ENCODE measurements at regions not wholly inside any gene's neighbourhood (a gene's known extent, or its start where the extent isn't known, plus 50 kb on each side); places are given as distances from the start of the nearest gene placed in this dataset.
"Not testable (repeated sequence)": the region's sequence is repeated elsewhere in the genome, so short reads cannot be mapped to it uniquely, and the experiment has no call there.

DNA sequence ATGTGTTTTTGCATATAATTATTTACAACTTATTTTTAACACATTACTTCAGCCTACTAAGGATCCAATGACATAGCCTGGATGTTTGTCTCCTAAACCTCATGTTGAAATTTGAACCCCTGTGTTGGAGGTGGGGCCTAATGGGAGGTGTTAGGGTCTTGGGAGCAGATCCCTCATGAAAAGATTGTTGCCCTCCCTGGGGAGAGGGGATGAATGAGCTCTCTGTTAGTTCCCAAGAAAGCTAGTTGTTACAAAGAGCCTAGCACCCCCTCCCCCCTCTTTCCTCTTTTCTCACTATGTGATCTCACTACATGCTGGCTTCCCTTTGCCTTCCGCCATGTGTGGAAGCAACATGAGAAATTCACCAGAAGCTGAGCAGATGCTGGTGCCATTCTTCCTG lies 196.1 kb downstream of the SPATA31A1 start:
- H3K4me1 ChIP-seq (ENCODE audit: insufficient read depth, low read length); H3K27me3 ChIP-seq (ENCODE audit: insufficient read depth, low read length); H2AFZ ChIP-seq (ENCODE audit: low read length); H3K9me3 ChIP-seq (ENCODE audit: low read depth, low read length); H3K79me2 ChIP-seq (ENCODE audit: insufficient read depth, low read length); H3K4me2 ChIP-seq (ENCODE audit: insufficient read depth, low read length); DNase-seq (ENCODE audit: insufficient read length, low spot score, missing footprints); H3K27ac ChIP-seq (ENCODE audit: low read depth, low read length); H3K36me3 ChIP-seq (ENCODE audit: insufficient read depth, low read length); H3K4me3 ChIP-seq (ENCODE audit: insufficient read depth, low read length); H4K20me1 ChIP-seq (ENCODE audit: insufficient read depth, low read length): not testable (repeated sequence)

- not testable (repeated sequence) for H3K27ac ChIP-seq (ENCODE audit: low read depth, low read length); H2AFZ ChIP-seq (ENCODE audit: low read length); H3K4me2 ChIP-seq (ENCODE audit: insufficient read depth, low read length); H3K4me1 ChIP-seq (ENCODE audit: insufficient read depth, low read length); H4K20me1 ChIP-seq (ENCODE audit: insufficient read depth, low read length); DNase-seq (ENCODE audit: insufficient read length, low spot score, missing footprints); H3K79me2 ChIP-seq (ENCODE audit: insufficient read depth, low read length); H3K4me3 ChIP-seq (ENCODE audit: insufficient read depth, low read length); H3K27me3 ChIP-seq (ENCODE audit: insufficient read depth, low read length); H3K9me3 ChIP-seq (ENCODE audit: low read depth, low read length); H3K36me3 ChIP-seq (ENCODE audit: insufficient read depth, low read length)
Measured at GRCh38 chr9:39552242-39552881, 196.9 kb downstream of the SPATA31A1 start.

DNA sequence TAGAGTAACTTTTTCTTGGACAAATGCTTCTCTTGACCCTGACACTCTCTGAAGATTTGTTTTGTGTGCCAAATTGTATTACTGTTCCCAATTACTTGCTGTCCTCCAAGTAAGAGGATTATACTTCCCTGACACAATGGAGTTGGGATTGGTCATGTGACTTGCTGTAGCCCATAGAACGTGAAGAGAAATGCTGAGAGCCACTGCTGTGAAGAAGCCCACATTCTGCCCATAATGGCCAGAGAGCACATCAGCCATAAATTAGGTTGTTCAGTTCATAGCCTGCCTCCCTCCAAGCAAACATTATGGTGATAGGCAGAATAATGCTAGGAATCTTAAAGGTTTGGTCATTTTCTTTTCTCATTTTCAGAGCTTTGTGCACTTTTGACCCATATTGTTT lies 198.9 kb downstream of the SPATA31A1 start:
- H3K9me3 ChIP-seq (ENCODE audit: low read depth, low read length); H3K27me3 ChIP-seq (ENCODE audit: insufficient read depth, low read length); H3K4me2 ChIP-seq (ENCODE audit: insufficient read depth, low read length); H4K20me1 ChIP-seq (ENCODE audit: insufficient read depth, low read length); H3K79me2 ChIP-seq (ENCODE audit: insufficient read depth, low read length); DNase-seq (ENCODE audit: insufficient read length, low spot score, missing footprints); H3K4me3 ChIP-seq (ENCODE audit: insufficient read depth, low read length); H3K4me1 ChIP-seq (ENCODE audit: insufficient read depth, low read length); H2AFZ ChIP-seq (ENCODE audit: low read length); H3K36me3 ChIP-seq (ENCODE audit: insufficient read depth, low read length); H3K27ac ChIP-seq (ENCODE audit: low read depth, low read length): not testable (repeated sequence)

- H2AFZ ChIP-seq (ENCODE audit: low read length); H3K4me2 ChIP-seq (ENCODE audit: insufficient read depth, low read length); H3K36me3 ChIP-seq (ENCODE audit: insufficient read depth, low read length); H4K20me1 ChIP-seq (ENCODE audit: insufficient read depth, low read length); H3K27ac ChIP-seq (ENCODE audit: low read depth, low read length); H3K27me3 ChIP-seq (ENCODE audit: insufficient read depth, low read length); DNase-seq (ENCODE audit: insufficient read length, low spot score, missing footprints); H3K4me1 ChIP-seq (ENCODE audit: insufficient read depth, low read length); H3K4me3 ChIP-seq (ENCODE audit: insufficient read depth, low read length); H3K9me3 ChIP-seq (ENCODE audit: low read depth, low read length); H3K79me2 ChIP-seq (ENCODE audit: insufficient read depth, low read length): not testable (repeated sequence)
- TF ChIP-seq, protein P1, sequence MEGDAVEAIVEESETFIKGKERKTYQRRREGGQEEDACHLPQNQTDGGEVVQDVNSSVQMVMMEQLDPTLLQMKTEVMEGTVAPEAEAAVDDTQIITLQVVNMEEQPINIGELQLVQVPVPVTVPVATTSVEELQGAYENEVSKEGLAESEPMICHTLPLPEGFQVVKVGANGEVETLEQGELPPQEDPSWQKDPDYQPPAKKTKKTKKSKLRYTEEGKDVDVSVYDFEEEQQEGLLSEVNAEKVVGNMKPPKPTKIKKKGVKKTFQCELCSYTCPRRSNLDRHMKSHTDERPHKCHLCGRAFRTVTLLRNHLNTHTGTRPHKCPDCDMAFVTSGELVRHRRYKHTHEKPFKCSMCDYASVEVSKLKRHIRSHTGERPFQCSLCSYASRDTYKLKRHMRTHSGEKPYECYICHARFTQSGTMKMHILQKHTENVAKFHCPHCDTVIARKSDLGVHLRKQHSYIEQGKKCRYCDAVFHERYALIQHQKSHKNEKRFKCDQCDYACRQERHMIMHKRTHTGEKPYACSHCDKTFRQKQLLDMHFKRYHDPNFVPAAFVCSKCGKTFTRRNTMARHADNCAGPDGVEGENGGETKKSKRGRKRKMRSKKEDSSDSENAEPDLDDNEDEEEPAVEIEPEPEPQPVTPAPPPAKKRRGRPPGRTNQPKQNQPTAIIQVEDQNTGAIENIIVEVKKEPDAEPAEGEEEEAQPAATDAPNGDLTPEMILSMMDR (IDR thresholded peaks at IDR 0.05; ENCODE audit: extremely low read depth, low read depth, low read length): peak; percentile 29
Measured at GRCh38 chr9:39559384-39559783, 203.9 kb downstream of the SPATA31A1 start.

- not testable (repeated sequence) for H3K27me3 ChIP-seq (ENCODE audit: insufficient read depth, low read length); H2AFZ ChIP-seq (ENCODE audit: low read length); H3K4me1 ChIP-seq (ENCODE audit: insufficient read depth, low read length)
Measured at GRCh38 chr9:39566782-39567181, 211.3 kb downstream of the SPATA31A1 start.

DNA sequence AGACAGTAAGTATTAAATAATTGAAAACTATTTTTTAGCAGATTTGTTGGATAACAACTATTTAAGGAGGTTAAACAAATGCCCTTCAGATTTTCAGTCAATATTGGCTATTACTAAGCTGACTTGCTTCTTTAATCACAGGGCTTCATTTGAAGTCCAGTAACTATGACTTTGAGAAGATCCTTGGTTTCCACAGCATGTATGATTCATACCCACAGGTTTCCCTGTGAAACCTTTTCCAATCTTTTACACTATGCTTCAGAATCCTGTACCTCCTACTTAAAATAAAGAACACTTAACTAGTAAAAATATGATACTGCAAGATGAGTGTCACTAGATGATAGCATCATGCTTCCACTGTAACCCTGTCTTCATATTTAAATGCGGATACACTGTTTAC lies 211.9 kb downstream of the SPATA31A1 start:
- H3K9me3 ChIP-seq (ENCODE audit: low read depth, low read length); H3K27me3 ChIP-seq (ENCODE audit: insufficient read depth, low read length); H3K4me2 ChIP-seq (ENCODE audit: insufficient read depth, low read length); H3K4me1 ChIP-seq (ENCODE audit: insufficient read depth, low read length); H4K20me1 ChIP-seq (ENCODE audit: insufficient read depth, low read length); DNase-seq (ENCODE audit: insufficient read length, low spot score, missing footprints); H3K27ac ChIP-seq (ENCODE audit: low read depth, low read length); H3K4me3 ChIP-seq (ENCODE audit: insufficient read depth, low read length); H2AFZ ChIP-seq (ENCODE audit: low read length); H3K36me3 ChIP-seq (ENCODE audit: insufficient read depth, low read length); H3K79me2 ChIP-seq (ENCODE audit: insufficient read depth, low read length): not testable (repeated sequence)

More at GRCh38 chr9:39566782-39567181, 211.3 kb downstream of the SPATA31A1 start:
- H3K4me3 ChIP-seq (ENCODE audit: insufficient read depth, low read length); H3K79me2 ChIP-seq (ENCODE audit: insufficient read depth, low read length); H4K20me1 ChIP-seq (ENCODE audit: insufficient read depth, low read length); H3K9me3 ChIP-seq (ENCODE audit: low read depth, low read length); H3K27ac ChIP-seq (ENCODE audit: low read depth, low read length); DNase-seq (ENCODE audit: insufficient read length, low spot score, missing footprints); H3K4me2 ChIP-seq (ENCODE audit: insufficient read depth, low read length); H3K36me3 ChIP-seq (ENCODE audit: insufficient read depth, low read length): not testable (repeated sequence)

GRCh38 chr9:39568900-39569299 lies 213.4 kb downstream of the SPATA31A1 start:
- not testable (repeated sequence) for H3K27ac ChIP-seq (ENCODE audit: low read depth, low read length); H3K36me3 ChIP-seq (ENCODE audit: insufficient read depth, low read length); H3K4me3 ChIP-seq (ENCODE audit: insufficient read depth, low read length); H3K79me2 ChIP-seq (ENCODE audit: insufficient read depth, low read length); H4K20me1 ChIP-seq (ENCODE audit: insufficient read depth, low read length); H3K9me3 ChIP-seq (ENCODE audit: low read depth, low read length); H3K4me2 ChIP-seq (ENCODE audit: insufficient read depth, low read length); H3K4me1 ChIP-seq (ENCODE audit: insufficient read depth, low read length); H2AFZ ChIP-seq (ENCODE audit: low read length); H3K27me3 ChIP-seq (ENCODE audit: insufficient read depth, low read length); DNase-seq (ENCODE audit: insufficient read length, low spot score, missing footprints)

- H4K20me1 ChIP-seq (ENCODE audit: insufficient read depth, low read length); H2AFZ ChIP-seq (ENCODE audit: low read length); H3K27ac ChIP-seq (ENCODE audit: low read depth, low read length); H3K4me3 ChIP-seq (ENCODE audit: insufficient read depth, low read length); H3K9me3 ChIP-seq (ENCODE audit: low read depth, low read length); H3K4me1 ChIP-seq (ENCODE audit: insufficient read depth, low read length); H3K4me2 ChIP-seq (ENCODE audit: insufficient read depth, low read length); H3K36me3 ChIP-seq (ENCODE audit: insufficient read depth, low read length); H3K27me3 ChIP-seq (ENCODE audit: insufficient read depth, low read length); H3K79me2 ChIP-seq (ENCODE audit: insufficient read depth, low read length); DNase-seq (ENCODE audit: insufficient read length, low spot score, missing footprints): not testable (repeated sequence)
Measured at GRCh38 chr9:39573024-39574022, 217.9 kb downstream of the SPATA31A1 start.

Data from osteoblast (primary cell).